ENCODE measurements at regions not wholly inside any gene's neighbourhood (a gene's known extent, or its start where the extent isn't known, plus 50 kb on each side); places are given as distances from the start of the nearest gene placed in this dataset.

DNA sequence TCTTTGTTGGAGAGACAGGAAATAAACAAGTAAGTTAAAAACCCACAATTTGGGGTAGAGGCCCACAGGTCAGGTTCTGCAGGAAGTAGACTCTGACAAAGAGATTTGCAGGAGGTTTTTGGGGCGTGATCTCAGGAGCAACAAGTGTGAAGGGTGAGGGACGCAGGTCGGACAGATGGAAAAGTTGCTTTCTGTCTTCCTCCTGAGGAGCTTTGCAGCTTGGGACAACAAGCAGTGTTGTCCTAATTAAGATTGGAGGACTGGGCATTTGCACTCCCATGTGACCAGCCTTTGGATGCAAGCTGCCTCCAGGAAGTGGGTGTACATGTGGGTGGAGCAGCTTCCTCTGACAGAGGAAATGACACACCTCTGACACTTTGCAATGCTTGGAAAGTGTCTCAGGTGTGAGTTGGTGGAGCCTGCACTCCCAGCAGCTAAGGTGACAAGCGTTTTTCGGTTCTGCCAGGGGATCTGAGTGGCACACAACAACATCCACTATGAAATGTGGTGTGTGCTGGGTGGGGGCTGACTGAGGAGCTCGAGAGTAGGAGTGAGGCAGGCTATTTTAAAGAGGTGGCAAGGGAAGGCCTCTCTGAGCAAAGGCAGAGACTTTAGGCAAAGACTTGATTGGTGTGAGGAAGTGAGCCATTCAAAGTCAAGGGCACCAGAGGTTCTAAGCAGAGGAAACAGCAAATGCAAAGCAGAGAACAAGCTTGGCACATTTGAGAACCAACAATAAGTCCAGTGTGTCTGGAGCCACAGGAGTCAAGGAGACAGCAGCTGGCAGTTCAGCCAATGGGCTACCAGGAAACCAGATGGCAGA, 339.8 kb upstream of the GATB start:
- POLR2A ChIA-PET = interaction anchor here (0.7 kb wide), 1 partner anchor 14 kb away, joined by 3 read pairs; no protein-coding TSS in a partner anchor
- DNase-seq = peak; percentile 86
- Mint-ChIP-seq H3K27ac (peak overlapping the region; percentile 96), H3K4me1 (peaks cover 88% of the 10 kb centered on the region), H3K9me3 (ENCODE audit: low read depth) (no peaks in the 10 kb centered on the region), H3K4me3 (peak overlapping the region; percentile 66), H3K27me3 (no peaks in the 10 kb centered on the region), H3K36me3 (ENCODE audit: low read depth) (peaks cover 7% of the 10 kb centered on the region)
- ATAC-seq = peak; percentile 90
- CTCF ChIA-PET = interaction anchor here (0.6 to 1.9 kb wide), 2 partner anchors 10 to 28 kb away, joined by 3 to 10 read pairs; no protein-coding TSS in a partner anchor
- intact Hi-C loops (cut with DNase I, micrococcal nuclease) = loop anchor here in 1 of 2 experiments (2.0 to 5.0 kb wide), 2 partner anchors 340 to 437 kb away; partner anchors contain the start of genes FBXW7 and GATB

DNA sequence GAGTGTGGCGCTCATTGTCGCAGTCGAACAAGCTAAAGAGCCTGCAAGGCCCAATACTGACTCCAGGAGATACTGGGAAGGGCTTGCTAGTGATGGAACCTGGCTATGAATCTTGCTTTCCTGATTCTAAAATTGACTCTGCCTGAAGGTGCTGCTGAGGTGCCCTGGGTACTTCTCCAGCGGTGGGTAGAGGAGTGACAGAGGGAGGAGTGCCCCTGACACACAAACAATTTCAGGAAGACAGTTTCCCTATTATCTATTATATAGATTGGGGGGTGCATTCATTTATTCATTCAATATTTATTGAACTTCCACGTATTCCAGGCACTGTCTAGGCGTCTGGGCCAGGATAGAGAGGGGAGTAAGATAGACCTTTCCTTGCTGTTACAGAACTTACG, 339.2 kb upstream of the GATB start:
- CTCF ChIA-PET = interaction anchor here (1.9 kb wide), 1 partner anchor 11 kb away, joined by 10 read pairs; no protein-coding TSS in a partner anchor
- intact Hi-C loops (cut with DNase I, micrococcal nuclease) = loop anchor here in 1 of 2 experiments (2.0 to 5.0 kb wide), 2 partner anchors 339 to 437 kb away; partner anchors contain the start of genes FBXW7 and GATB
- ATAC-seq = peak; percentile 2

DNA sequence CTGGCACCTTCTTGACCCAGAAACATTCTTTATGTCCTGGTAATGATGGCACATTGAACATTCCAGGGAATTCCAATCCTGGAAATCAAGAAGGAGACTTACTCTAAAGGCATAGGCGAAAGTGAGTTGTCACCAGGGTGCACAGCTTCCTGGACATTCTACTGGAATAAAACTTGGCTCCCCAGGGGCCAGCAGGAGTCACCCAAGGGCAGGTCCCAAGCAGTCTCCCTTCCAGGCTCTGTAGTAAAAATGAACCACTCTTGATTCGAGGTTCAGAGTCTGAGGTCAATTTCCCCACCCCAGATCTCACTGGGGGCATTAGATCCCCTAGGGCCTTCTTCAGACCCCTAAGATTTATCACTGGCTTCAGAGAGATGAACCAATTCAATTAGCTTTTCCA, 338.7 kb upstream of the GATB start:
- Mint-ChIP-seq H3K27me3 (no peaks in the 10 kb centered on the region), H3K27ac (peak overlapping the region; percentile 96), H3K9me3 (ENCODE audit: low read depth) (no peaks in the 10 kb centered on the region), H3K4me3 (no peak overlapping the region), H3K4me1 (peaks cover 88% of the 10 kb centered on the region), H3K36me3 (ENCODE audit: low read depth) (peaks cover 7% of the 10 kb centered on the region)
- no peak for ATAC-seq
- no peak for DNase-seq
- intact Hi-C loops (cut with DNase I, micrococcal nuclease) = no loop called here
- ChIA-PET POLR2A (no interaction called here), CTCF (no interaction called here)

More for the DNA sequence above, 339.2 kb upstream of the GATB start:
- Mint-ChIP-seq H3K9me3 (ENCODE audit: low read depth) (no peaks in the 10 kb centered on the region), H3K27ac (peak overlapping the region; percentile 96), H3K4me3 (peak overlapping the region; percentile 66), H3K36me3 (ENCODE audit: low read depth) (peaks cover 7% of the 10 kb centered on the region), H3K27me3 (no peaks in the 10 kb centered on the region), H3K4me1 (peaks cover 90% of the 10 kb centered on the region)
- DNase-seq = no peak
- POLR2A ChIA-PET = no interaction called here

DNA sequence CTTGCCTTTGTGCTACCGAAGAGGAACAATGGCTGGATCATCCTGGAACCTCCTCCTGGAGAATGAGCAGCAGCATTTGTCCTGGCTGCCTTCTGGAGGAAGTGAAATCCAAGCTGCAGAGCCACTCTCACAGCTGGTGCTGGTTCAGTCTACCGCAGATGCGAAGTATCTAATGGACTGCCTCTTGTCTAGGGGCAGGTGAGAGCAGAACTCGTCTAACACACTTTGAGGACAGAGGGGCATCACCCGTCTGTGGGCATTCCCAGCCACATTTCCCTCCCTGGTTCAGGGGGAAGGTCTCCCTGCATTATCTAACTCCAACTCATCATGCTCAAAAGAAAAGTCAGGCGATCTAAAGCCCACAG, 338.2 kb upstream of the GATB start:
- Mint-ChIP-seq H3K27me3 (no peaks in the 10 kb centered on the region), H3K4me1 (peaks cover 89% of the 10 kb centered on the region), H3K27ac (peak overlapping the region; percentile 96), H3K36me3 (ENCODE audit: low read depth) (peaks cover 7% of the 10 kb centered on the region), H3K9me3 (ENCODE audit: low read depth) (no peaks in the 10 kb centered on the region), H3K4me3 (no peak overlapping the region)
- no peak for DNase-seq
- ChIA-PET CTCF (no interaction called here), POLR2A (no interaction called here)
- ATAC-seq = no peak
- intact Hi-C loops (cut with DNase I, micrococcal nuclease) = no loop called here

DNA sequence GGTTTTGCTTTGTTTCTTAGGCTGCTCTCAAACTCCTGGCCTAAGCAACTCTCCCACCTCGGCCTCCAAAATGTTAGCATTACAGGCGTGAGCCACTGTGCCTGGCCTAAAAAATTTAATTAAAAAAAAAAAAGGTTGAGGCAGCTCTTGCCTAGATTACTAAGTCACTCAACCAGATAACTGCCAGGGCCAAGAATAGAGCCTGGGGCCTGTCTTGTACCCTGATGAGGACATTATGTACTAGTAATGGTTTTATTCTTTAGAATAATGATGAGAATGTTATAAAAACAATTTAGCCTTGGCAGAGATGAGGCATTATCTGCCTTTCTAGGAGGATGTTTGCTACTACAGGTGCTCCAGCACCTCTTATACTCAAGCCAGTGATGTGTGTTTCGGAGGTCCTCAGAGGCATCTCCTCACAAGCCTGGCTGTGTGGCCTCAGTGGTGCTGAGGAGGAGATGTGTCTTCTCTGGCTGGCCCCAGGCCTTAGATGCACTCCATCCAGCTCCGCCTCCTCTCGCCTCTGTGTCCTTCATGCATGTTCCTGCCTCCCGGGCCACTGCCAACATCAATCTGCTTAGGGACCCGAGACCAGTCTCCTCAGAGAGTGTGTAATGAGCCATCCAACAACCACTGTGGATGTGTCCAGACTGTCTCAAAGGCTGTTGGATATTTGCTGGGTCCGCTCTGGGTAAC, 337.7 kb upstream of the GATB start:
- POLR2A ChIA-PET = no interaction called here
- Mint-ChIP-seq H3K4me3 (no peak overlapping the region), H3K27ac (peak overlapping the region; percentile 96), H3K27me3 (no peaks in the 10 kb centered on the region), H3K9me3 (ENCODE audit: low read depth) (no peaks in the 10 kb centered on the region), H3K36me3 (ENCODE audit: low read depth) (peaks cover 7% of the 10 kb centered on the region), H3K4me1 (peaks cover 89% of the 10 kb centered on the region)
- no peak for DNase-seq
- no peak for ATAC-seq
- intact Hi-C loops (cut with DNase I, micrococcal nuclease) = no loop called here
- CTCF ChIA-PET = no interaction called here

DNA sequence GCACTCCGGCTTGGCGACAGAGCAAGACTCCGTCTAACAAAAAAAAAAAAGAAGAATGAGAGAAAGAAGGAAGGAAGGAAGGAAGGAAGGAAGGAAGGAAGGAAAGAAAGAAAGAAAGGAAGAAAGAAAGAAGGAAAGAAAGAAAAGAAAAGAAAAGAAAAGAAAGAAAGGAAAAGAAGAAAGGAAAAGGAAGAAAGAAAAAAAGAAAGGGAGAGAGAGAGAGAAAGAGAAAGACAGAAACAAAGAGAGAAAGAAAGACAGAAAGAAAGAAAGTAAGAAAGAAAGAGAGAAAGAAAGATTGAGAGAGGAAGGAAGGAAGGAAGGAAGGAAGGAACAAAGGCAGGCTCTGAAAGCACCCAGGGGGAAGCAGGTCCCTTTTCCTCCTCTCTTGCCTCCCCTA, 336.6 kb upstream of the GATB start:
- ChIA-PET CTCF (no interaction called here), POLR2A (no interaction called here)
- ATAC-seq = no peak
- no peak for DNase-seq
- Mint-ChIP-seq H3K27me3 (no peaks in the 10 kb centered on the region), H3K36me3 (ENCODE audit: low read depth) (peaks cover 7% of the 10 kb centered on the region), H3K27ac (peak overlapping the region; percentile 28), H3K4me1 (peaks cover 82% of the 10 kb centered on the region), H3K4me3 (no peak overlapping the region), H3K9me3 (ENCODE audit: low read depth) (no peaks in the 10 kb centered on the region)
- intact Hi-C loops (cut with DNase I, micrococcal nuclease) = no loop called here

DNA sequence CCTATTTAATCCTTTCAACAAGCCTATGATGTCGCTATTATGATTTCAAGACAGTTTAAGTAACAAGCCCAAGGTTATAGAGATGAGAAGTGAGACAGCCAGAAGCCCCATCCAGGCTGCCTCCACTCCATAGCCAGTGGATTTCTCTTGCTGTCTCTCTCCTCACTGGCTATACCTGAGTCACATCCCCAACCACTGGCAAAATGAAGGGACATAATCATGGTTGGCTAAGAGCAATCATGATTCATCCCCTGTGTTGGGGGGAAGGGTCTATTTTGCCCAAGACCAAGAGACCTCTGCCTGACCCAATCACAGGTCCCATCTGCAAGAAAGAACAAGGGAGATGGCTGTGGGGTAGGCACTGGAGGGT, 334.9 kb upstream of the GATB start:
- H3K4me3 Mint-ChIP-seq = no peak overlapping the region
- no peaks in the 10 kb centered on the region for H3K9me3 Mint-ChIP-seq (ENCODE audit: low read depth)
- no peaks in the 10 kb centered on the region for H3K27me3 Mint-ChIP-seq
- H3K27ac Mint-ChIP-seq = peak overlapping the region; percentile 34
- ATAC-seq = peak; percentile 14
- peaks cover 67% of the 10 kb centered on the region for H3K4me1 Mint-ChIP-seq
- peaks cover 2% of the 10 kb centered on the region for H3K36me3 Mint-ChIP-seq (ENCODE audit: low read depth)
- POLR2A ChIA-PET = no interaction called here
- no peak for DNase-seq
- intact Hi-C loops (cut with DNase I, micrococcal nuclease) = no loop called here
- CTCF ChIA-PET = no interaction called here

DNA sequence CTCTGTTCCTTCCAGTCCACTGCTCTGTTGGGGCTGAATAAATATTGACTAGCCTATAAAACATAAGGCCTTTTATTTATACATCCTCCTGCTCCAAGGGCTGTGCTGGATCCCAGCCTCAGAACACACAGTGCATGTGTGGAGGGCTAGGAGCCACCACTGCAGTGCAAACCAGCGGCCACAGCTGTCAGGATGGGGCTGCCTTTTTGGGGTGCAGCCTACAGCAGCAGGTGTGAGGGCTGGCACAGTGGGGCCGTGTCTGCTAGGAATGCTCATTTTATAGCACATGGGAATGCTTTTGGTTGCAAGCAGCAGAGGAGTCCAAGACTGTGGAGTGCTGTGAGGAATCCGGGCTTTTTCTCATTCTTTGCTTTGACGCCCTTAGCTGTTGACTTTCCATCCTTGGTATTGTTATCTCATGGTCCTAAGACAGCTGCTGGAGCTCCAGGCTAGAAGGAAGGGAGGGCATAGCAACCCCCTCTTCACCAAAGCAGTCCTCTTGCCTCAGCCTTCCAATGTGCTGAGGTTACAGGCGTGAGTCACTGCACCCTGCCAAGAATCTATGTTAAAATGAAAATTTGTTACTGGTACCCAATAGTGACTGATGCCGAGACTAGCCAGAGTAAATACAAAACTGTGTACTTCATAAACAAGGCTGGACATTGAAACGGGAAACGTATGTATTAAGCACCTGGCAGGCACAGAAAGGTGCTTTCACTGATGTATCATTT, 334.3 kb upstream of the GATB start:
- ATAC-seq = peak; percentile 48
- no peaks in the 10 kb centered on the region for H3K27me3 Mint-ChIP-seq
- no peak for DNase-seq
- H3K36me3 Mint-ChIP-seq (ENCODE audit: low read depth) = peaks cover 2% of the 10 kb centered on the region
- intact Hi-C loops (cut with DNase I, micrococcal nuclease) = no loop called here
- no peak overlapping the region for H3K4me3 Mint-ChIP-seq
- H3K27ac Mint-ChIP-seq = peak overlapping the region; percentile 34
- ChIA-PET POLR2A (no interaction called here), CTCF (interaction anchor here (1.6 kb wide), 1 partner anchor 16 kb away, joined by 4 read pairs; no protein-coding TSS in a partner anchor)
- H3K9me3 Mint-ChIP-seq (ENCODE audit: low read depth) = no peaks in the 10 kb centered on the region
- H3K4me1 Mint-ChIP-seq = peaks cover 64% of the 10 kb centered on the region

DNA sequence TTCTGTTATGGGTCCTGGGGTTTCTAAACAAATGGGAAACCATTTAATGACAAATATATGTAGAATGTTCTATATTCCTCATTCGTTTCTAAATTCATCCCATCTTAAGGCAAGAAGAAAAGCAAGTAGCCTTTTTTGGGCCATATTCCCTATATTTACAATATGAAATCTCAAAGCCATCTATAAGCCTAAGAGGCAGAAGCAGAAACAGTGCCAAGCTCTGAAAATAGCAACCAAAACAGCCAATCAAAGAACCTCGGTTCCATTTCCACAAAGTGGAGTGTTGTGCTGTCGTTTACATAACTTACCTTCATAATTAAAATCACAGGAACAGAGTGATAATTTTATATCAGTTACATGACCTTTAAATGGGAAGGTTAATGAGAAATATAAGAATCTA, 330.6 kb upstream of the GATB start:
- intact Hi-C loops (cut with DNase I, micrococcal nuclease) = no loop called here
- Mint-ChIP-seq H3K4me3 (no peak overlapping the region), H3K36me3 (ENCODE audit: low read depth) (no peaks in the 10 kb centered on the region), H3K9me3 (ENCODE audit: low read depth) (no peaks in the 10 kb centered on the region), H3K27ac (no peak overlapping the region), H3K27me3 (no peaks in the 10 kb centered on the region), H3K4me1 (peaks cover 44% of the 10 kb centered on the region)
- ChIA-PET POLR2A (no interaction called here), CTCF (no interaction called here)
- DNase-seq (no peak), ATAC-seq (no peak)

DNA sequence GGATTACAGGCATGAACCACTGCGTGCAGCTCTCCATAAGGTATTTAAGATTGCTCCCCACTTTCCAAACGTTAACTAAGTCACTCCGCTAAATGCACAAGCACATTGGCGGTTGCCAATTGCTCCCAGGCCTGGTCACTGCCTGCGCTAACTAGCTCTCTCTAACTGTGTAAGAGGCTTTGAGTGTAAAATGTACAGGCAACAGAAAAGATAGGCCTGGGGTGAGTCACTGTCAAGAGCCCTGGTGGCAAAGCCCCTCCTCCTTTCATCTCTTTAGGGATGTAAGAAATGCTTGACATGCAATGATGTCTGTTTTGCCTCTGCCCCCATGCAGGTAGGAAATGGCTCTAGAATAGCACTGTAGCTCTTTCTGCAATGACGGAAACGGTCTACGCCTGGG, 329.7 kb upstream of the GATB start:
- DNase-seq (no peak), ATAC-seq (peak; percentile 50)
- Mint-ChIP-seq H3K36me3 (ENCODE audit: low read depth) (no peaks in the 10 kb centered on the region), H3K9me3 (ENCODE audit: low read depth) (no peaks in the 10 kb centered on the region), H3K27me3 (no peaks in the 10 kb centered on the region), H3K4me1 (peaks cover 43% of the 10 kb centered on the region), H3K4me3 (no peak overlapping the region), H3K27ac (no peak overlapping the region)
- intact Hi-C loops (cut with DNase I, micrococcal nuclease) = no loop called here
- ChIA-PET CTCF (interaction anchor here (1.2 kb wide), 1 partner anchor 258 kb away, joined by 4 read pairs; no protein-coding TSS in a partner anchor), POLR2A (no interaction called here)

DNA sequence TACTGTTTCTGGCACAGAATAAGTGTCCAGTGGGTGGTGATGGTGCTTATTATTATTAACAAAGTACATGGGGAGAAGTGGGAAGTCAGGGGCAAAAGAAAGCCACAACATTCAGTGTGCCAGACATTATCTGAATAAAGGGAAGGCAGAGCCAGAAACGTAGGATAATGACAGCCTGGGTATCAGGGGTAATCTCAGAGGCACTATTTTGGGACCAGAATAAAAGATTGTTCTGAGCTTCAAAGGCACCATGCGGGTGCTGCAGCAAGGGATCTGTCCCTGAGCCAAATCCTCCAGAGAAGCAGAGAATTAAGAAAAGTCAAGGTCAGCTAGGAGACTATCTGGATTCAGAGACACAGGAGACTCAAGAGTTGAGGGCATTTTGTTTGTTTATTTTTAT, 328.8 kb upstream of the GATB start:
- Mint-ChIP-seq H3K27ac (no peak overlapping the region), H3K9me3 (ENCODE audit: low read depth) (no peaks in the 10 kb centered on the region), H3K4me1 (peaks cover 40% of the 10 kb centered on the region), H3K27me3 (no peaks in the 10 kb centered on the region), H3K4me3 (no peak overlapping the region), H3K36me3 (ENCODE audit: low read depth) (no peaks in the 10 kb centered on the region)
- POLR2A ChIA-PET = no interaction called here
- CTCF ChIA-PET = interaction anchor here (1.2 kb wide), 1 partner anchor 259 kb away, joined by 4 read pairs; no protein-coding TSS in a partner anchor
- intact Hi-C loops (cut with DNase I, micrococcal nuclease) = no loop called here
- no peak for ATAC-seq
- DNase-seq = no peak

Measured in activated CD4-positive, alpha-beta T cell treated with anti-CD3 and anti-CD28 coated beads for 36 hours (primary cell).